Muscle layer of colon (tissue), 2 donors: ENCODE measurements at regions not wholly inside any gene's neighbourhood (a gene's known extent, or its start where the extent isn't known, plus 50 kb on each side); places are given as distances from the start of the nearest gene placed in this dataset.

Experiments
- H3K27ac ChIP-seq: one replicate; pipeline ENCODE4 v1.7.0; 2013; ENCODE audit warnings: low read depth, mild to moderate bottlenecking, low read length, moderate library complexity
- H3K27me3 ChIP-seq, 2 donors: one replicate each; pipeline ENCODE4 v1.7.0; 2013; ENCODE audit warnings: low read length in 2 of 2, mild to moderate bottlenecking in 2 of 2; ENCODE audit not compliant: insufficient read depth in 2 of 2, control insufficient read depth in 1 of 2
- H3K36me3 ChIP-seq: one replicate; pipeline ENCODE4 v1.7.0; 2013; ENCODE audit warnings: mild to moderate bottlenecking, low read length; ENCODE audit not compliant: insufficient read depth
- H3K4me1 ChIP-seq: one replicate; pipeline ENCODE4 v1.7.0; 2013; ENCODE audit warnings: mild to moderate bottlenecking, low read length; ENCODE audit not compliant: insufficient read depth
- H3K4me3 ChIP-seq, 2 donors: one replicate each; pipeline ENCODE4 v1.7.0; 2013; ENCODE audit warnings: low read length in 2 of 2, low read depth in 1 of 2, mild to moderate bottlenecking in 1 of 2, moderate library complexity in 1 of 2
- H3K9ac ChIP-seq: one replicate; pipeline ENCODE4 v1.7.0; 2013; ENCODE audit warnings: low read length
- H3K9me3 ChIP-seq: one replicate; pipeline ENCODE4 v1.7.0; 2013; ENCODE audit warnings: mild to moderate bottlenecking, low read length
- donor health status: abdominal sarcoma.
- donor health status: Adenocarcinoma of cecum.

DNA sequence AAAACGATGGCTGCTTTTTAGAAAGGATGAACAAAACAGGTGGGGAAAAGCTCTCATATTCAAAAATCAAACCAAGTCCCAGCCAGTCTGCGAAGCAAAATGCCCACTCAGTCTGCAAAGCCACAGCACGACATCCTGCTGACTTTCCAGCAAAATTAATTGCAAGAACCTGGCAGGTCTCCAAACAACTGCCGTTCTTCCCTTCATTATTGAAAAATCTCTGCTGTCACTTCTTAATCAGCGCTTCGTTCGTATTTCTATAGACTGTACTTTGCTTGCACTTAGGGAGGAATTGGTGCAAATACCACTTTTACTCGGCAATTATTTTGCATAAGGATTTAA lies 222.4 kb downstream of the CBLN4 start:
- Histone ChIP-seq H3K4me3 (no peak overlapping the region), H3K27ac (no peak overlapping the region), H3K4me1 (no peaks in the 10 kb centered on the region), H3K9ac (no peak overlapping the region), H3K36me3 (no peaks in the 10 kb centered on the region), H3K9me3 (no peaks in the 10 kb centered on the region), H3K27me3 (no peaks in the 10 kb centered on the region)

DNA sequence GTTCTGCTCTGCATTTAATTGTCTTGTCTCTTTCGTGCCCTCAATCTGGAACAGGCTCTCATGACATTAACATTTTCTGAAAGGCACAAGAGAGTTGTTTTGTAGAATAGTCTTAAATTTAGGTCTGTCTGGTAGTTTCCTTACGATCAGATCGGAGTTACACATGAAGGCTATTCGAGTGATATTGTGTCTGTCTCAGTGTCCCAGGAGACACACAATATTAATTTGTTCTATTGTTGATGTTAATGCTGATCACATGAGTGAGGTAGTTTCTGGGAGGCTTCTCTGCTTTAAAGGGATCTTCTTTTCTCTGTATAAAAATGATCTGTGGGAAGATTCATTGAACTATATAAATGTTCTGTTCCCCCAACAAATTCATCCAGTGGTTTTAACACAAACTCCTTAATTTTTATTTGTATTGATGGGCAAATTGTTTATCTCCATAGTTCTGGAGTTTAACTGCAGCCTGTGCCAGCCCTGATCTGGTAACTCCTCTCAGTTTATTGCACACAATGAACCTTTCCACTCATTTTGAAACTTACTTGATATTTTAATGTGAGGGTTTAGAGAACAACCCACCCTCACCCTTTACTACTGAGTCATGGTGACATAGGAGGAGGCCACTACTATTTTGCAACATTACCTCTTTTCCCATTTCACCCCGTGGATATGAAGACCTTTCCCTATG lies 223.0 kb downstream of the CBLN4 start:
- Histone ChIP-seq H3K4me3 (no peak overlapping the region), H3K9me3 (no peaks in the 10 kb centered on the region), H3K36me3 (no peaks in the 10 kb centered on the region), H3K27me3 (no peaks in the 10 kb centered on the region), H3K27ac (no peak overlapping the region), H3K4me1 (no peaks in the 10 kb centered on the region), H3K9ac (no peak overlapping the region)

DNA sequence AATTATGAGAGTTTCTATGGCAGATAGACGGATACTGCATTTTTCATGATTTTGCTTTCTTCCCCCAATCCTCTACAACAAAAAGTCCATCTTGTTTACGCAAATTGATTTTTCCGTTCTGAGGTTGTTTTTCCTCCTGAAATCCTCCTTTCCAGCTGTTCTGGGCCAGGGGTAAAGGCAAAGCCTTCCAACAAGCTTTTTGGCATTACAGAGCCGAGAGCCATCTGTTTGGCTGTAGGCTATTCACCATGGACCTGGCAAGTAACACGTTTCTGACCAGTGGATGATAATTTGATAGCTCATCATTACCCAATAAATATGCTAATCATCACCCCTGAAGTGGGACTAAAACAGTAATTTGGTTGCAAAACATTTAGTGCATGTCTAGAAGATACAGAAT lies 226.5 kb downstream of the CBLN4 start:
- Histone ChIP-seq H3K36me3 (no peaks in the 10 kb centered on the region), H3K4me1 (no peaks in the 10 kb centered on the region), H3K27me3 (no peaks in the 10 kb centered on the region), H3K4me3 (no peak overlapping the region), H3K27ac (no peak overlapping the region), H3K9ac (no peak overlapping the region), H3K9me3 (no peaks in the 10 kb centered on the region)

DNA sequence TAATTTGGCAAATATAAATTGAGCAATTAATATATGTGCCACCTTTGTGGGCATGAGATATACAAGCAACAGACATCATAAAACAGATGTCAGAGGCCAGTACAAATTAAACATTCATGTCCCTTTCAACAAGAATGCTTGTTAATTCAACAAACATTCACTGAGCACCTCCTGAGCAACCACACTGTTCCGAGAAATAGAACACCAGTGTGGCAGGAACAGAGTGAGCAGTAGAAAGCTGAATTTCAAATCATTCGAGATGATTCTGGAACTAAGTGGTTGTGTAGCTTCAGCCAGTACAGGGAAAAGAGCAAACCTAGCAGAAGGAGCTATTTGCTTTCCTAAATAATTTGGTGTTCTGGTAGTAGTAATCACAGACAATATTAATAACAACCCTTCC lies 227.7 kb downstream of the CBLN4 start:
- H3K36me3 ChIP-seq, result no peaks in the 10 kb centered on the region
- no peaks in the 10 kb centered on the region for H3K27me3 ChIP-seq
- H3K4me3 ChIP-seq, result no peak overlapping the region
- no peak overlapping the region for H3K9ac ChIP-seq
- no peaks in the 10 kb centered on the region for H3K9me3 ChIP-seq
- H3K4me1 ChIP-seq, result no peaks in the 10 kb centered on the region
- H3K27ac ChIP-seq, result no peak overlapping the region

DNA sequence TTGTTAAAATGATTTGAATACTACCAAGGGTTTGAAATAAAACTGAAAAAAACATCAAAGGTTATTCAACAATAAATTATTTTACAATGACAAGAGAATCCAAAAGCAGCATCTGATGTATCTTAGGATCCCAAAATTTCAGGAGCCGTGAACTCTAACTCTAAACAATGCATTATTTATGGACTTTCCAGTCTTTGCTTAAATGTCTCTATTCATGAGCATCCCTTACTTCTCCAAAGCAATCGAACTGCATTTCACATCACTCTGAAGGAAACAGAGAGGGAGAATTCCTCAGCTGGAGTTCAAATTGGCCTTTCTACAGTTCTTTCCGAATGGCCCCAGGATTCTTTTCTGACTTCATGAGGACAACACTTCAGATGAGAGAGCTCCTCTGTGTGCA lies 229.1 kb downstream of the CBLN4 start:
- Histone ChIP-seq H3K4me1 (no peaks in the 10 kb centered on the region), H3K9ac (no peak overlapping the region), H3K4me3 (no peak overlapping the region), H3K27me3 (no peaks in the 10 kb centered on the region), H3K27ac (no peak overlapping the region), H3K9me3 (no peaks in the 10 kb centered on the region), H3K36me3 (no peaks in the 10 kb centered on the region)

DNA sequence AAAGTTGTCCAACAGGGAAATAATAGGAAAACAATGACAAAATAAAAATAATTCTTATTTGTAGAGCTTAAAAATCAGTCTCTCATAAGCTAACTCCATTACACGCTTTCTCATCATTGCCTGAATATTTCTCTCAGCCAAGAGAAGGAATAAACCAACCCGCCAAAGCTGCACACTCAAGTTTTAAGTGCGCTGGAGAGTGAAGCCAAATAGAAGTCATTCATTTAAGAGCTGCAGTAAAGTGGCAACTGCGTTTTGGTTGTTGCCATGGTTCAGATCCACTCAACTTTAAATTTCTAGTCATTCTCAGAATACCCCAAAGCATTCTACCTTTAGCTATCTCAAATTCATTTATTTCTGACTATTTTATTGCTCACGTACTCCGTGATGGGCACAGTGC lies 230.7 kb downstream of the CBLN4 start:
- no peaks in the 10 kb centered on the region for H3K36me3 ChIP-seq
- H3K4me3 ChIP-seq, result no peak overlapping the region
- no peaks in the 10 kb centered on the region for H3K27me3 ChIP-seq
- H3K9ac ChIP-seq, result no peak overlapping the region
- H3K27ac ChIP-seq, result no peak overlapping the region
- no peaks in the 10 kb centered on the region for H3K4me1 ChIP-seq
- H3K9me3 ChIP-seq, result no peaks in the 10 kb centered on the region

DNA sequence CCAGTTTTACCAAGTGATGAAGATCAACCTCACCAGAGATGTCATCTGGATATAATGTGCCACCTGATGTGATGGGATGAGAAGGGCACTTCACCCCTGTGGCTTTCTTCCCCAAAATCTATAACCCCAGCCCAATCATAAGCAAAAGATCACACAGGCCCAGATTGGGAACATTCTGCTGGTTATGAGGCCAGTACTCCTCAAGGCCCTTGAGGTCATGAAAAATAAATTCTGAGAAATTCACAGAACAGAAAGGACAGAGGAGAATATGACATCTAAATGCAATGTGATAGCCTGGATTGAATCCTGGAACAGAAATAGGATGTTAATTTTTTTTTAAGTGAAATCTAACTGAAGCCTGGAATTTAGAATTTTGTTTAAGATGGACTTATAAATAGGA lies 243.5 kb downstream of the CBLN4 start:
- Histone ChIP-seq H3K4me1 (no peaks in the 10 kb centered on the region), H3K36me3 (no peaks in the 10 kb centered on the region), H3K4me3 (no peak overlapping the region), H3K9me3 (no peaks in the 10 kb centered on the region), H3K27me3 (no peaks in the 10 kb centered on the region), H3K27ac (no peak overlapping the region), H3K9ac (no peak overlapping the region)

DNA sequence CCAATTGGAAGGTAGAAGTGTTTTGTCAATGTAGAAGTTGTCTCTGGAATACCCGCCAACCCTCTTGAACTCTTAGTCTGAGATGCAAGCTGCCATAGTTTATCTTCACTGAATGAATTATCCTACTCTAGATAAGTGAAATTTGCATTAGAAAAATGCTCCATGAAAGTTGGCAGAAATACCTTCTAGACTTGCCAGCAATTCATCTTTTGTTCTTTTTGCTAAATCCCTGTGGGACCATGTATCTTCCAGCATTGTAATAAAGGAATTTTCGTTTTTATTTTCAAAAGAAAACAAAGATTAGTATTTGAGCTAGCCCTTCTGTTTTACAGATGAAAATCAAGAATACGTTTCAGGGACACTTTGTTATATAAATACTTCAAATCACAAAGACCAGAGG lies 244.2 kb downstream of the CBLN4 start:
- Histone ChIP-seq H3K4me1 (no peaks in the 10 kb centered on the region), H3K27ac (no peak overlapping the region), H3K9ac (no peak overlapping the region), H3K36me3 (no peaks in the 10 kb centered on the region), H3K27me3 (no peaks in the 10 kb centered on the region), H3K4me3 (no peak overlapping the region), H3K9me3 (no peaks in the 10 kb centered on the region)

DNA sequence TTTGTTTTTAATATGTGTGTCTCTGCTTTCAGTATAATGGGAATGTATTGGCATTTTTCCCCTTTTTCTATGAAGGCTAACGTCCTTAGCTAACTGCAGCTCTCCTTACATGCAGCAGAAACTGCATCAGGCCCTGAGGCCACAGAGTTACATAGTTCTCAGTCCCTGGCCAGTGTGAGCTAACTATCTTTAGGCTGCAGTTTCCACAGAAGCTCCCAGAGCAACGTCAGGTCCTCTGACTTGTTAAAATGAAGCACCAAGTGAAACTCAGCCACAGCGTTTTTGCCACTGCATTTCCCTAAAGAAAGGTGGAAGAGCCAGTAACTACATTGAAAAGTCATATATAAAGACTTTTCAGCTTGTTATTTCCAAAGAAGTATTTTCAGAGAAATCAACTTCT lies 244.7 kb downstream of the CBLN4 start:
- Histone ChIP-seq H3K9me3 (no peaks in the 10 kb centered on the region), H3K27me3 (no peaks in the 10 kb centered on the region), H3K4me3 (no peak overlapping the region), H3K9ac (no peak overlapping the region), H3K4me1 (no peaks in the 10 kb centered on the region), H3K36me3 (no peaks in the 10 kb centered on the region), H3K27ac (no peak overlapping the region)

DNA sequence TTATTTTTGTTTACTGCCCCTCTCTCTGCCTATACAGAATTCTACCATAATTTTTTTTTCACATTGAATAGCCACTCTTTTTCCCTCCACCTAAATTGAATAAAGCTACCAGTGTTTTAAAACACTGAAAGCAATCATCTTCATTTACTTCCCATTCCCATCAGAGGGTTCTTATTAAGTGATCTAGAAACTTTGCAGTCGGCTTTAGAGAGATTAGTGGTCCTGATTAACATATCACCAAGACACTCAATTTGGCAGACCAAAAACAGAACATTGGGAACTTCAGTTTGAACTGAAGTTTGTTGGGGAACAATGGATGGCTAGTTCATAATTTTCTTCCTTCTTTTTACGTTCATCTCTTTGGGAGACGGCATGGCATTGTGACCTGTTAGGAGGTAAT lies 249.5 kb downstream of the CBLN4 start:
- H3K27ac ChIP-seq, result no peak overlapping the region
- H3K36me3 ChIP-seq, result no peaks in the 10 kb centered on the region
- H3K4me3 ChIP-seq, result no peak overlapping the region
- no peak overlapping the region for H3K9ac ChIP-seq
- no peaks in the 10 kb centered on the region for H3K9me3 ChIP-seq
- H3K4me1 ChIP-seq, result no peaks in the 10 kb centered on the region
- H3K27me3 ChIP-seq, result no peaks in the 10 kb centered on the region

DNA sequence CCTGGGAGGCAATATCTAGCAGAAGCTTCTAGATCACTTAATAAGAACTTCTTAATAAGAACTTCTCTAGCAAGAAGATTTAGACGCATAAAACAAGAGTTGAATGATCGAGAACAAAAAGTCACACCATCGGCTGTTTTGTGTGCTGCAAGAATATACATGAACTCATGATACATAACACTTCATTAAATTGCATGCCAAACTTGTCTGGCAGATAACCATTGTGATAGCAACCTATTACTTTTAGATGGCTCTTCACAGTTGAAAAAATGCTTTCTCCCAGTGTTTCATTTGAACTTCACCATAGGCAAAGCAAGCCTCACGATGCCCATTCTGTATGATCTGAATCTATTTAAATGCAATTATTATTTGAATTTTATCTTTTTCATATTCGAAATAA lies 249.9 kb downstream of the CBLN4 start:
- H3K9ac ChIP-seq, result no peak overlapping the region
- H3K27me3 ChIP-seq, result no peaks in the 10 kb centered on the region
- H3K27ac ChIP-seq, result no peak overlapping the region
- no peaks in the 10 kb centered on the region for H3K9me3 ChIP-seq
- no peak overlapping the region for H3K4me3 ChIP-seq
- no peaks in the 10 kb centered on the region for H3K4me1 ChIP-seq
- H3K36me3 ChIP-seq, result no peaks in the 10 kb centered on the region

DNA sequence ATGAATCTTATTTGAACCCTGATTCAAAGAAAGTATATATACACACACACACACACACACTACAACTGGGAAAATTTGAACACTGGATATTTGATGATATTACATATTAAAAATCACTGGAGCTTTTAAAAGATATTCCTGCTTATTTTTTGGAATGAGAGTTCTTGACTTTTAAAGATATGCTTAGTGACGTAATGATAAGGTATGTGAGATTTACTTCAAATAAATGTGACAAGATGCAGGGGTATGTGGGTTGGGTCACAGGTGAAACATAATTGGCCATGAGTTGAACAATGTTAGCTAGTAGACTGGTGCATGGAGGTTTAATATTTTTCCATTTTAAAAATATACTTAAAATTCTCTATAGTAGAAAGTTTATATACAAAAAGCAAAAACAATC lies 258.6 kb downstream of the CBLN4 start:
- no peaks in the 10 kb centered on the region for H3K27me3 ChIP-seq
- no peak overlapping the region for H3K27ac ChIP-seq
- H3K9me3 ChIP-seq, result no peaks in the 10 kb centered on the region
- no peaks in the 10 kb centered on the region for H3K36me3 ChIP-seq
- H3K4me3 ChIP-seq, result no peak overlapping the region
- H3K9ac ChIP-seq, result no peak overlapping the region
- no peaks in the 10 kb centered on the region for H3K4me1 ChIP-seq
